CD14-positive monocyte (primary cell): ENCODE measurements at regions not wholly inside any gene's neighbourhood (a gene's known extent, or its start where the extent isn't known, plus 50 kb on each side); places are given as distances from the start of the nearest gene placed in this dataset.

Experiments
- DNase-seq, 3 donors: peaks; one replicate each; pipeline ENCODE4 v3.0.0-alpha.2; 2011 to 2022
- H2AFZ ChIP-seq: 2 replicates; pipeline ENCODE4 v1.6.0; 2012; ENCODE audit warnings: mild to moderate bottlenecking, low read depth, low read length, inconsistent platforms; ENCODE audit not compliant: insufficient read depth, poor library complexity, severe bottlenecking
- H3K27ac ChIP-seq, 2 donors: 1 replicate in 1 of 2; 2 replicates in 1 of 2; pipeline ENCODE4 v1.5.1; 2012 to 2013; ENCODE audit warnings: low read length in 2 of 2, control low read depth in 1 of 2, inconsistent platforms in 1 of 2, low read depth in 1 of 2, mild to moderate bottlenecking in 1 of 2
- H3K27me3 ChIP-seq, 2 donors: one replicate each; pipeline versions ENCODE4 v1.6.0 to v1.6.1; 2011 to 2013; ENCODE audit warnings: low read length in 2 of 2; ENCODE audit not compliant: control insufficient read depth in 2 of 2, insufficient read depth in 2 of 2
- H3K36me3 ChIP-seq, 2 donors: replicated peaks in 1 of 2; 1 replicate in 1 of 2; 2 replicates in 1 of 2; pipeline versions ENCODE4 v1.5.1 to v1.6.1; 2012 to 2013; ENCODE audit warnings: low read length in 2 of 2, control low read depth in 1 of 2, inconsistent platforms in 1 of 2, mild to moderate bottlenecking in 1 of 2; ENCODE audit not compliant: insufficient read depth in 2 of 2, control insufficient read depth in 1 of 2
- H3K4me1 ChIP-seq, 2 donors: 1 replicate in 1 of 2; 2 replicates in 1 of 2; pipeline versions ENCODE4 v1.5.1 to v1.6.1; 2012 to 2013; ENCODE audit warnings: low read length in 2 of 2, control low read depth in 1 of 2, inconsistent platforms in 1 of 2, mild to moderate bottlenecking in 1 of 2, moderate library complexity in 1 of 2; ENCODE audit not compliant: insufficient read depth in 2 of 2, control insufficient read depth in 1 of 2
- H3K4me2 ChIP-seq: replicated peaks from 2 replicates; pipeline ENCODE3; 2012; ENCODE audit warnings: low read length, moderate library complexity, mild to moderate bottlenecking; ENCODE audit not compliant: poor library complexity, severe bottlenecking; ENCODE audit errors: extremely low read depth
- H3K4me3 ChIP-seq, 3 experiments: fragments of 200-600 bp in 1 of 3; sonication (generic) in 1 of 3; replicated peaks in 1 of 3; 1 replicate in 2 of 3; 2 replicates in 1 of 3; pipeline ENCODE4 v1.5.1; 2011 to 2013; ENCODE audit warnings: low read length in 3 of 3, mild to moderate bottlenecking in 3 of 3, control low read depth in 2 of 3, low read depth in 2 of 3, inconsistent platforms in 1 of 3, moderate library complexity in 1 of 3
- H3K79me2 ChIP-seq: 2 replicates; pipeline ENCODE4 v1.6.0; 2012; ENCODE audit warnings: mild to moderate bottlenecking, control low read depth, inconsistent platforms, low read length, moderate library complexity; ENCODE audit not compliant: insufficient read depth
- H3K9ac ChIP-seq: 2 replicates; pipeline ENCODE4 v1.6.0; 2017; ENCODE audit warnings: low read length, mild to moderate bottlenecking; ENCODE audit not compliant: insufficient read depth, poor library complexity, severe bottlenecking
- H3K9me3 ChIP-seq, 2 donors: replicated peaks in 1 of 2; 1 replicate in 1 of 2; 2 replicates in 1 of 2; pipeline versions ENCODE4 v1.5.1 to v1.6.1; 2012 to 2013; ENCODE audit warnings: low read length in 2 of 2, control low read depth in 1 of 2; ENCODE audit not compliant: control insufficient read depth in 1 of 2, insufficient read depth in 1 of 2
- H4K20me1 ChIP-seq: 2 replicates; pipeline ENCODE4 v1.6.0; 2012; ENCODE audit warnings: mild to moderate bottlenecking, low read length, control low read depth, moderate library complexity; ENCODE audit not compliant: insufficient read depth
- H3K27ac Mint-ChIP-seq, 7 donors: one replicate each; pipeline ENCODE4 v1.8.0; 2020; ENCODE audit warnings: mild to moderate bottlenecking in 7 of 7, mixed read lengths in 7 of 7, moderate library complexity in 6 of 7, inconsistent platforms in 2 of 7
- H3K27me3 Mint-ChIP-seq, 3 donors: one replicate each; pipeline ENCODE4 v1.8.0; 2021 to 2022; ENCODE audit warnings: low read depth in 3 of 3, mild to moderate bottlenecking in 3 of 3, mixed read lengths in 3 of 3, moderate library complexity in 3 of 3, inconsistent platforms in 1 of 3
- H3K36me3 Mint-ChIP-seq, 2 donors: one replicate each; pipeline ENCODE4 v1.8.0; 2020; ENCODE audit warnings: mixed read lengths in 2 of 2, inconsistent platforms in 1 of 2, mild to moderate bottlenecking in 1 of 2
- H3K4me1 Mint-ChIP-seq: one replicate; pipeline ENCODE4 v1.8.0; 2020; ENCODE audit warnings: mild to moderate bottlenecking, mixed read lengths
- H3K4me3 Mint-ChIP-seq, 2 donors: one replicate each; pipeline ENCODE4 v1.8.0; 2020; ENCODE audit warnings: mild to moderate bottlenecking in 2 of 2, mixed read lengths in 2 of 2, moderate library complexity in 1 of 2
- H3K9me3 Mint-ChIP-seq, 7 donors: one replicate each; pipeline ENCODE4 v1.8.0; 2020 to 2022; ENCODE audit warnings: mixed read lengths in 7 of 7, mild to moderate bottlenecking in 6 of 7, moderate library complexity in 6 of 7, inconsistent platforms in 2 of 7
- CTCF ChIP-seq: fragments of 200-600 bp; IDR thresholded peaks from one replicate; pipeline ENCODE4 v1.8.0; 2022; ENCODE audit warnings: antibody characterized with exemption, mild to moderate bottlenecking
- WGBS: methylation state at CpG from one replicate; pipeline ENCODE4 v1.1.5; 2013; ENCODE audit warnings: missing lambda C conversion rate; ENCODE audit not compliant: insufficient coverage; 5-methylcytosine and 5-hydroxymethylcytosine counted together
- intact Hi-C, 2 donors: fragments of 100-400 bp; cut with micrococcal nuclease; formaldehyde crosslinking; loops; one replicate each; pipeline versions ENCODE4 v1.15.0 to v1.15.1; 2023

DNA sequence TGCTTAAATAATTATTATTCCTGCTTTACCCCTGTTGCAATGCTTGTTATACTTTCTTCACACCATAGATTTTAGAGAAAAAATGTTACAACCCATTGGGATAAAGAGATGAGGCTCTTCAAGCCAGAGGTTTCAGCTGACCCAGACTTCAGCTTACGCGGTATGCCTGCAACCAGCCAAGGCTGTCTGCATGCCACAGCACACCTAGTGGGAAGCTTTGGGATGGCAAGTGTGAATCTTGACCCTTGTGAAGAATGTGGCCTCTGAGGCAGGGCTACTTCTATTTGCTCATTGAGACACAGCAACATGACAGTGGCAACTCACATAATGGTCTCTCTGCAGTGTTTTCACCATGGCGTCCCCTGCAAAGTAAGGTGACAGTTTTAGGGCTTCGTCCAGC is 193.9 kb upstream of the PIRT start:
- Histone ChIP-seq H3K4me2 (no peak overlapping the region), H3K27ac (no peak overlapping the region), H3K36me3 (no peaks in the 10 kb centered on the region), H2AFZ (no peak overlapping the region), H3K79me2 (no peaks in the 10 kb centered on the region), H3K9ac (no peak overlapping the region), H3K4me3 (no peak overlapping the region), H4K20me1 (no peaks in the 10 kb centered on the region), H3K27me3 (no peaks in the 10 kb centered on the region), H3K9me3 (peaks cover 14 to 17% of the 10 kb centered on the region in 2 donors), H3K4me1 (no peaks in the 10 kb centered on the region)
- H3K36me3 Mint-ChIP-seq, result no peaks in the 10 kb centered on the region
- no peak for DNase-seq
- intact Hi-C loops, result no loop called here
- no peak overlapping the region for H3K27ac Mint-ChIP-seq
- H3K4me3 Mint-ChIP-seq, result no peak overlapping the region
- 92% methylated on average over 2 of the region's 4 CpGs for WGBS
- no peaks in the 10 kb centered on the region for H3K4me1 Mint-ChIP-seq
- no peak for TF ChIP-seq CTCF
- H3K9me3 Mint-ChIP-seq, result peaks cover 7 to 30% (median 12%) of the 10 kb centered on the region in 7 donors
- no peaks in the 10 kb centered on the region for H3K27me3 Mint-ChIP-seq

GRCh38 chr17:11029791-11030190 is 191.9 kb upstream of the PIRT start:
- Mint-ChIP-seq H3K27me3 (no peaks in the 10 kb centered on the region), H3K36me3 (no peaks in the 10 kb centered on the region), H3K9me3 (peaks cover 7 to 27% (median 13%) of the 10 kb centered on the region in 7 donors), H3K27ac (no peak overlapping the region), H3K4me3 (no peak overlapping the region), H3K4me1 (no peaks in the 10 kb centered on the region)
- Histone ChIP-seq H3K9me3 (peaks cover 14 to 17% of the 10 kb centered on the region in 2 donors), H3K4me1 (no peaks in the 10 kb centered on the region), H4K20me1 (no peaks in the 10 kb centered on the region), H2AFZ (no peak overlapping the region), H3K27me3 (no peaks in the 10 kb centered on the region), H3K4me3 (no peak overlapping the region), H3K4me2 (no peak overlapping the region), H3K36me3 (no peaks in the 10 kb centered on the region), H3K9ac (no peak overlapping the region), H3K79me2 (no peaks in the 10 kb centered on the region), H3K27ac (no peak overlapping the region)
- DNase-seq, result no peak
- intact Hi-C loops, result no loop called here
- WGBS, result no CpG with 5 or more reads among the region's 3 CpGs
- no peak for TF ChIP-seq CTCF
